ENCODE measurements at regions not wholly inside any gene's neighbourhood (a gene's known extent, or its start where the extent isn't known, plus 50 kb on each side); places are given as distances from the start of the nearest gene placed in this dataset.
"Not testable (repeated sequence)": the region's sequence is repeated elsewhere in the genome, so short reads cannot be mapped to it uniquely, and the experiment has no call there.

GRCh38 chr5:2105141-2105540 is 222.4 kb upstream of the IRX4 start:
- intact Hi-C loops (cut with micrococcal nuclease), result no loop called here
- Mint-ChIP-seq H3K4me3 (no peak overlapping the region), H3K4me1 (ENCODE audit: low read depth) (no peaks in the 10 kb centered on the region), H3K36me3 (ENCODE audit: low read depth) (no peaks in the 10 kb centered on the region), H3K9me3 (no peaks in the 10 kb centered on the region), H3K27me3 (ENCODE audit: insufficient read depth) (no peaks in the 10 kb centered on the region), H3K27ac (no peak overlapping the region)
- DNase-seq (ENCODE audit: low spot score), result no peak

GRCh38 chr5:2103940-2104339 is 221.2 kb upstream of the IRX4 start:
- H3K9me3 Mint-ChIP-seq, result no peaks in the 10 kb centered on the region
- H3K36me3 Mint-ChIP-seq (ENCODE audit: low read depth), result no peaks in the 10 kb centered on the region
- no peaks in the 10 kb centered on the region for H3K27me3 Mint-ChIP-seq (ENCODE audit: insufficient read depth)
- H3K4me1 Mint-ChIP-seq (ENCODE audit: low read depth), result no peaks in the 10 kb centered on the region
- no peak for DNase-seq (ENCODE audit: low spot score)
- intact Hi-C loops (cut with micrococcal nuclease), result no loop called here
- H3K4me3 Mint-ChIP-seq, result no peak overlapping the region
- H3K27ac Mint-ChIP-seq, result no peak overlapping the region

- Mint-ChIP-seq H3K36me3 (ENCODE audit: low read depth) (no peaks in the 10 kb centered on the region), H3K27me3 (ENCODE audit: insufficient read depth) (no peaks in the 10 kb centered on the region), H3K4me1 (ENCODE audit: low read depth) (no peaks in the 10 kb centered on the region), H3K4me3 (no peak overlapping the region), H3K27ac (no peak overlapping the region), H3K9me3 (no peaks in the 10 kb centered on the region)
- intact Hi-C loops (cut with micrococcal nuclease), result no loop called here
- no peak for DNase-seq (ENCODE audit: low spot score)
These were observed 220.4 kb upstream of the IRX4 start for GRCh38 chr5:2102819-2103776.

- Mint-ChIP-seq H3K27ac (no peak overlapping the region), H3K9me3 (no peaks in the 10 kb centered on the region), H3K27me3 (ENCODE audit: insufficient read depth) (no peaks in the 10 kb centered on the region), H3K36me3 (ENCODE audit: low read depth) (no peaks in the 10 kb centered on the region), H3K4me3 (no peak overlapping the region), H3K4me1 (ENCODE audit: low read depth) (no peaks in the 10 kb centered on the region)
- intact Hi-C loops (cut with micrococcal nuclease), result no loop called here
- no peak for DNase-seq (ENCODE audit: low spot score)
These were observed 219.0 kb upstream of the IRX4 start for GRCh38 chr5:2101685-2102084.

- H3K9me3 Mint-ChIP-seq, result no peaks in the 10 kb centered on the region
- intact Hi-C loops (cut with micrococcal nuclease), result no loop called here
- no peak overlapping the region for H3K4me3 Mint-ChIP-seq
- H3K27ac Mint-ChIP-seq, result no peak overlapping the region
- H3K36me3 Mint-ChIP-seq (ENCODE audit: low read depth), result no peaks in the 10 kb centered on the region
- H3K4me1 Mint-ChIP-seq (ENCODE audit: low read depth), result no peaks in the 10 kb centered on the region
- no peak for DNase-seq (ENCODE audit: low spot score)
- no peaks in the 10 kb centered on the region for H3K27me3 Mint-ChIP-seq (ENCODE audit: insufficient read depth)
These were observed 214.3 kb upstream of the IRX4 start for GRCh38 chr5:2096887-2097505.

GRCh38 chr5:2095011-2095410 is 212.3 kb upstream of the IRX4 start:
- Mint-ChIP-seq H3K27ac (no peak overlapping the region), H3K27me3 (ENCODE audit: insufficient read depth) (no peaks in the 10 kb centered on the region), H3K9me3 (no peaks in the 10 kb centered on the region), H3K36me3 (ENCODE audit: low read depth) (no peaks in the 10 kb centered on the region), H3K4me3 (no peak overlapping the region), H3K4me1 (ENCODE audit: low read depth) (no peaks in the 10 kb centered on the region)
- intact Hi-C loops (cut with micrococcal nuclease), result no loop called here
- DNase-seq (ENCODE audit: low spot score), result no peak

- no peaks in the 10 kb centered on the region for H3K9me3 Mint-ChIP-seq
- H3K4me3 Mint-ChIP-seq, result no peak overlapping the region
- intact Hi-C loops (cut with micrococcal nuclease), result no loop called here
- H3K36me3 Mint-ChIP-seq (ENCODE audit: low read depth), result no peaks in the 10 kb centered on the region
- no peak for DNase-seq (ENCODE audit: low spot score)
- no peaks in the 10 kb centered on the region for H3K27me3 Mint-ChIP-seq (ENCODE audit: insufficient read depth)
- no peak overlapping the region for H3K27ac Mint-ChIP-seq
- no peaks in the 10 kb centered on the region for H3K4me1 Mint-ChIP-seq (ENCODE audit: low read depth)
These were observed 211.9 kb upstream of the IRX4 start for GRCh38 chr5:2094616-2094995.

GRCh38 chr5:2093859-2094615 is 211.3 kb upstream of the IRX4 start:
- H3K4me1 Mint-ChIP-seq (ENCODE audit: low read depth), result no peaks in the 10 kb centered on the region
- intact Hi-C loops (cut with micrococcal nuclease), result no loop called here
- no peak for DNase-seq (ENCODE audit: low spot score)
- no peaks in the 10 kb centered on the region for H3K9me3 Mint-ChIP-seq
- no peaks in the 10 kb centered on the region for H3K27me3 Mint-ChIP-seq (ENCODE audit: insufficient read depth)
- no peaks in the 10 kb centered on the region for H3K36me3 Mint-ChIP-seq (ENCODE audit: low read depth)
- H3K27ac Mint-ChIP-seq, result no peak overlapping the region
- no peak overlapping the region for H3K4me3 Mint-ChIP-seq

GRCh38 chr5:2091921-2092320 is 209.2 kb upstream of the IRX4 start:
- DNase-seq (ENCODE audit: low spot score), result no peak
- no peaks in the 10 kb centered on the region for H3K27me3 Mint-ChIP-seq (ENCODE audit: insufficient read depth)
- H3K9me3 Mint-ChIP-seq, result no peaks in the 10 kb centered on the region
- intact Hi-C loops (cut with micrococcal nuclease), result no loop called here
- H3K4me3 Mint-ChIP-seq, result no peak overlapping the region
- no peak overlapping the region for H3K27ac Mint-ChIP-seq
- H3K36me3 Mint-ChIP-seq (ENCODE audit: low read depth), result no peaks in the 10 kb centered on the region
- H3K4me1 Mint-ChIP-seq (ENCODE audit: low read depth), result no peaks in the 10 kb centered on the region

- Mint-ChIP-seq H3K9me3 (no peaks in the 10 kb centered on the region), H3K4me1 (ENCODE audit: low read depth) (no peaks in the 10 kb centered on the region), H3K27ac (no peak overlapping the region), H3K4me3 (no peak overlapping the region), H3K27me3 (ENCODE audit: insufficient read depth) (peaks cover 2% of the 10 kb centered on the region), H3K36me3 (ENCODE audit: low read depth) (no peaks in the 10 kb centered on the region)
- intact Hi-C loops (cut with micrococcal nuclease), result no loop called here
- no peak for DNase-seq (ENCODE audit: low spot score)
These were observed 205.3 kb upstream of the IRX4 start for GRCh38 chr5:2087980-2088379.

GRCh38 chr5:2075365-2075764 is 192.6 kb upstream of the IRX4 start:
- Mint-ChIP-seq H3K4me3 (no peak overlapping the region), H3K9me3 (no peaks in the 10 kb centered on the region), H3K27ac (no peak overlapping the region), H3K4me1 (ENCODE audit: low read depth) (no peaks in the 10 kb centered on the region), H3K36me3 (ENCODE audit: low read depth) (no peaks in the 10 kb centered on the region), H3K27me3 (ENCODE audit: insufficient read depth) (peaks cover 7% of the 10 kb centered on the region)
- no peak for DNase-seq (ENCODE audit: low spot score)
- intact Hi-C loops (cut with micrococcal nuclease), result no loop called here

GRCh38 chr5:2071562-2071961 is 188.8 kb upstream of the IRX4 start:
- DNase-seq (ENCODE audit: low spot score), result no peak
- Mint-ChIP-seq H3K4me3 (no peak overlapping the region), H3K27ac (no peak overlapping the region), H3K4me1 (ENCODE audit: low read depth) (no peaks in the 10 kb centered on the region), H3K27me3 (ENCODE audit: insufficient read depth) (peaks cover 3% of the 10 kb centered on the region), H3K36me3 (ENCODE audit: low read depth) (no peaks in the 10 kb centered on the region), H3K9me3 (no peaks in the 10 kb centered on the region)
- intact Hi-C loops (cut with micrococcal nuclease), result no loop called here

- H3K4me1 Mint-ChIP-seq (ENCODE audit: low read depth); H3K4me3 Mint-ChIP-seq; DNase-seq (ENCODE audit: low spot score); H3K9me3 Mint-ChIP-seq; H3K36me3 Mint-ChIP-seq (ENCODE audit: low read depth); H3K27ac Mint-ChIP-seq; H3K27me3 Mint-ChIP-seq (ENCODE audit: insufficient read depth); intact Hi-C loops (cut with micrococcal nuclease): not testable (repeated sequence)
These were observed 188.1 kb upstream of the IRX4 start for GRCh38 chr5:2070787-2071186.
